ENCODE measurements at regions not wholly inside any gene's neighbourhood (a gene's known extent, or its start where the extent isn't known, plus 50 kb on each side); places are given as distances from the start of the nearest gene placed in this dataset.

DNA sequence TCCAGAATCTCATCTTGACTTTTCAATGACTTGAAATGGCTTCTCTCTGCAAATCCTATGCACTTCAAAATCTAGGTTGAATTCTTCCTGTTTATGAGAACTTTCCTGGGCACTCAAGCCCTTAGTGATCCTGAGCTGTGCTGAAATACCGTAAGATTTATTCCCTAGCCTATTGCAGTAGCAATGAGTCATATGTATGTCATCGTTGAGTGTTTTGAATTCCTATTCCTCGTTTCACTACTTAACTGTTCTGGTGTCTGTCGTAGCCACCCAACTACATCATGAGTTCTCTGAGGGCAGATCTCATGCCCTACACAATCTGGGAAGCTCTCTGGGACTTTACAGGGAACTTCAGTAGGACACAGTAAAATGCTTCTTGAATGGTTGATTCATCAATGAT, 190.8 kb upstream of the TMEM132C start:
- Mint-ChIP-seq H3K4me1 (no peaks in the 10 kb centered on the region), H3K27me3 (ENCODE audit: low read depth) (peaks cover 27% of the 10 kb centered on the region), H3K9me3 (peaks cover 84% of the 10 kb centered on the region), H3K4me3 (no peak overlapping the region), H3K36me3 (peaks cover 79% of the 10 kb centered on the region), H3K27ac (no peak overlapping the region)
- TF ChIP-seq ATF1 (CRISPR knock-in tag; IDR thresholded peaks at IDR 0.05): no peak
- TF ChIP-seq ZNF138 (CRISPR knock-in tag; conservative IDR thresholded peaks at IDR 0.05): no peak
- DNase-seq (ENCODE audit: low spot score) (no peak), ATAC-seq (no peak)
- CTCF ChIA-PET: no interaction called here
- POLR2A ChIA-PET: no interaction called here

DNA sequence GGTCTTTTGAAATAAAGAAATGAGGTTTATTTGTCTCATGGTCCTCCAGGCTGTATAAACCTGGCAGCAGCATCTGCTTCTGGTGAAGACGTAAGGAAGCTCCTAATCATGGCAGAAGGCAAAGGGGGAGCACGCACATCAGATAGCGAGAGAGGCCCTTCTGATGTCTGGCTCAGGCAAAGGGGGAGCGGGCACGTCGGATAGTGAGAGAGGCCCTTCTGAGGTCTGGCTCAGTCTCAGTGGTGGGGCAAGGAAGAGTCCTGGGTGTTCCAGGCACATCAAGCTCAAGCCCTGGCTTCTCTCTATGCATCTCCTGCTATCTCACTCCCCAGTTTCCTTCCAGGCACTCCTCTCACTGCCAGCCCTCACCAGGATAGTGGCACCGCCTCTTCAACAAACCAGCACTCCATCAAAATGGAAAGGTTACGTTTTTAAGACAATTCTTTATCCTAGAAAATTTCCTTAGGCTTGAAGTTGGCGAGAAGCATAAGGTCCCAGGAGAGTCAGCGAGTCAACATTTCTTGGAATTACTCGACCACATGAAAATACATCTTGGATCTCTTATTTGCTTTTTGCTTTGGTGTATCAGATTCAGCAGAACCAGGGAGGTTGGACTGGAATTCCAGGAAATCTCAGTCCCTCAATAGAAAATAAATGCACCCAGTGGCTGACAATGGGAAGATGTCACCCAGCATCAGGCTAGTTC, 189.6 kb upstream of the TMEM132C start:
- H3K27ac Mint-ChIP-seq: no peak overlapping the region
- H3K9me3 Mint-ChIP-seq: peaks cover 86% of the 10 kb centered on the region
- H3K27me3 Mint-ChIP-seq (ENCODE audit: low read depth): peaks cover 27% of the 10 kb centered on the region
- DNase-seq (ENCODE audit: low spot score) (no peak), ATAC-seq (no peak)
- ChIA-PET POLR2A (no interaction called here), CTCF (no interaction called here)
- peaks cover 80% of the 10 kb centered on the region for H3K36me3 Mint-ChIP-seq
- H3K4me1 Mint-ChIP-seq: no peaks in the 10 kb centered on the region
- no peak overlapping the region for H3K4me3 Mint-ChIP-seq
- no peak for TF ChIP-seq ZBTB21 (CRISPR knock-in tag; IDR thresholded peaks at IDR 0.05; ENCODE audit: borderline replicate concordance)
- TF ChIP-seq, protein P1, sequence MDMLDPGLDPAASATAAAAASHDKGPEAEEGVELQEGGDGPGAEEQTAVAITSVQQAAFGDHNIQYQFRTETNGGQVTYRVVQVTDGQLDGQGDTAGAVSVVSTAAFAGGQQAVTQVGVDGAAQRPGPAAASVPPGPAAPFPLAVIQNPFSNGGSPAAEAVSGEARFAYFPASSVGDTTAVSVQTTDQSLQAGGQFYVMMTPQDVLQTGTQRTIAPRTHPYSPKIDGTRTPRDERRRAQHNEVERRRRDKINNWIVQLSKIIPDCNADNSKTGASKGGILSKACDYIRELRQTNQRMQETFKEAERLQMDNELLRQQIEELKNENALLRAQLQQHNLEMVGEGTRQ (CRISPR knock-in tag; IDR thresholded peaks at IDR 0.05): no peak
- TF ChIP-seq, protein P2, sequence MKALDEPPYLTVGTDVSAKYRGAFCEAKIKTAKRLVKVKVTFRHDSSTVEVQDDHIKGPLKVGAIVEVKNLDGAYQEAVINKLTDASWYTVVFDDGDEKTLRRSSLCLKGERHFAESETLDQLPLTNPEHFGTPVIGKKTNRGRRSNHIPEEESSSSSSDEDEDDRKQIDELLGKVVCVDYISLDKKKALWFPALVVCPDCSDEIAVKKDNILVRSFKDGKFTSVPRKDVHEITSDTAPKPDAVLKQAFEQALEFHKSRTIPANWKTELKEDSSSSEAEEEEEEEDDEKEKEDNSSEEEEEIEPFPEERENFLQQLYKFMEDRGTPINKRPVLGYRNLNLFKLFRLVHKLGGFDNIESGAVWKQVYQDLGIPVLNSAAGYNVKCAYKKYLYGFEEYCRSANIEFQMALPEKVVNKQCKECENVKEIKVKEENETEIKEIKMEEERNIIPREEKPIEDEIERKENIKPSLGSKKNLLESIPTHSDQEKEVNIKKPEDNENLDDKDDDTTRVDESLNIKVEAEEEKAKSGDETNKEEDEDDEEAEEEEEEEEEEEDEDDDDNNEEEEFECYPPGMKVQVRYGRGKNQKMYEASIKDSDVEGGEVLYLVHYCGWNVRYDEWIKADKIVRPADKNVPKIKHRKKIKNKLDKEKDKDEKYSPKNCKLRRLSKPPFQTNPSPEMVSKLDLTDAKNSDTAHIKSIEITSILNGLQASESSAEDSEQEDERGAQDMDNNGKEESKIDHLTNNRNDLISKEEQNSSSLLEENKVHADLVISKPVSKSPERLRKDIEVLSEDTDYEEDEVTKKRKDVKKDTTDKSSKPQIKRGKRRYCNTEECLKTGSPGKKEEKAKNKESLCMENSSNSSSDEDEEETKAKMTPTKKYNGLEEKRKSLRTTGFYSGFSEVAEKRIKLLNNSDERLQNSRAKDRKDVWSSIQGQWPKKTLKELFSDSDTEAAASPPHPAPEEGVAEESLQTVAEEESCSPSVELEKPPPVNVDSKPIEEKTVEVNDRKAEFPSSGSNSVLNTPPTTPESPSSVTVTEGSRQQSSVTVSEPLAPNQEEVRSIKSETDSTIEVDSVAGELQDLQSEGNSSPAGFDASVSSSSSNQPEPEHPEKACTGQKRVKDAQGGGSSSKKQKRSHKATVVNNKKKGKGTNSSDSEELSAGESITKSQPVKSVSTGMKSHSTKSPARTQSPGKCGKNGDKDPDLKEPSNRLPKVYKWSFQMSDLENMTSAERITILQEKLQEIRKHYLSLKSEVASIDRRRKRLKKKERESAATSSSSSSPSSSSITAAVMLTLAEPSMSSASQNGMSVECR (CRISPR knock-in tag; IDR thresholded peaks at IDR 0.05; ENCODE audit: borderline replicate concordance): no peak
- TF ChIP-seq, protein P3, sequence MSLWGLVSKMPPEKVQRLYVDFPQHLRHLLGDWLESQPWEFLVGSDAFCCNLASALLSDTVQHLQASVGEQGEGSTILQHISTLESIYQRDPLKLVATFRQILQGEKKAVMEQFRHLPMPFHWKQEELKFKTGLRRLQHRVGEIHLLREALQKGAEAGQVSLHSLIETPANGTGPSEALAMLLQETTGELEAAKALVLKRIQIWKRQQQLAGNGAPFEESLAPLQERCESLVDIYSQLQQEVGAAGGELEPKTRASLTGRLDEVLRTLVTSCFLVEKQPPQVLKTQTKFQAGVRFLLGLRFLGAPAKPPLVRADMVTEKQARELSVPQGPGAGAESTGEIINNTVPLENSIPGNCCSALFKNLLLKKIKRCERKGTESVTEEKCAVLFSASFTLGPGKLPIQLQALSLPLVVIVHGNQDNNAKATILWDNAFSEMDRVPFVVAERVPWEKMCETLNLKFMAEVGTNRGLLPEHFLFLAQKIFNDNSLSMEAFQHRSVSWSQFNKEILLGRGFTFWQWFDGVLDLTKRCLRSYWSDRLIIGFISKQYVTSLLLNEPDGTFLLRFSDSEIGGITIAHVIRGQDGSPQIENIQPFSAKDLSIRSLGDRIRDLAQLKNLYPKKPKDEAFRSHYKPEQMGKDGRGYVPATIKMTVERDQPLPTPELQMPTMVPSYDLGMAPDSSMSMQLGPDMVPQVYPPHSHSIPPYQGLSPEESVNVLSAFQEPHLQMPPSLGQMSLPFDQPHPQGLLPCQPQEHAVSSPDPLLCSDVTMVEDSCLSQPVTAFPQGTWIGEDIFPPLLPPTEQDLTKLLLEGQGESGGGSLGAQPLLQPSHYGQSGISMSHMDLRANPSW (CRISPR knock-in tag; conservative IDR thresholded peaks at IDR 0.05; ENCODE audit: low read depth): no peak
- no peak for TF ChIP-seq ZNF263 (CRISPR knock-in tag; IDR thresholded peaks at IDR 0.05; ENCODE audit: low read depth)
- TF ChIP-seq, protein P4, sequence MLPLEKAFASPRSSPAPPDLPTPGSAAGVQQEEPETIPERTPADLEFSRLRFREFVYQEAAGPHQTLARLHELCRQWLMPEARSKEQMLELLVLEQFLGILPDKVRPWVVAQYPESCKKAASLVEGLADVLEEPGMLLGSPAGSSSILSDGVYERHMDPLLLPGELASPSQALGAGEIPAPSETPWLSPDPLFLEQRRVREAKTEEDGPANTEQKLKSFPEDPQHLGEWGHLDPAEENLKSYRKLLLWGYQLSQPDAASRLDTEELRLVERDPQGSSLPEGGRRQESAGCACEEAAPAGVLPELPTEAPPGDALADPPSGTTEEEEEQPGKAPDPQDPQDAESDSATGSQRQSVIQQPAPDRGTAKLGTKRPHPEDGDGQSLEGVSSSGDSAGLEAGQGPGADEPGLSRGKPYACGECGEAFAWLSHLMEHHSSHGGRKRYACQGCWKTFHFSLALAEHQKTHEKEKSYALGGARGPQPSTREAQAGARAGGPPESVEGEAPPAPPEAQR (CRISPR knock-in tag; IDR thresholded peaks at IDR 0.05): no peak
- no peak for TF ChIP-seq GRHL2 (CRISPR knock-in tag; IDR thresholded peaks at IDR 0.05; ENCODE audit: insufficient replicate concordance, severe bottlenecking)
- TF ChIP-seq NR3C1 (CRISPR knock-in tag; conservative IDR thresholded peaks at IDR 0.05; ENCODE audit: low read depth): no peak
- TF ChIP-seq, protein P5, sequence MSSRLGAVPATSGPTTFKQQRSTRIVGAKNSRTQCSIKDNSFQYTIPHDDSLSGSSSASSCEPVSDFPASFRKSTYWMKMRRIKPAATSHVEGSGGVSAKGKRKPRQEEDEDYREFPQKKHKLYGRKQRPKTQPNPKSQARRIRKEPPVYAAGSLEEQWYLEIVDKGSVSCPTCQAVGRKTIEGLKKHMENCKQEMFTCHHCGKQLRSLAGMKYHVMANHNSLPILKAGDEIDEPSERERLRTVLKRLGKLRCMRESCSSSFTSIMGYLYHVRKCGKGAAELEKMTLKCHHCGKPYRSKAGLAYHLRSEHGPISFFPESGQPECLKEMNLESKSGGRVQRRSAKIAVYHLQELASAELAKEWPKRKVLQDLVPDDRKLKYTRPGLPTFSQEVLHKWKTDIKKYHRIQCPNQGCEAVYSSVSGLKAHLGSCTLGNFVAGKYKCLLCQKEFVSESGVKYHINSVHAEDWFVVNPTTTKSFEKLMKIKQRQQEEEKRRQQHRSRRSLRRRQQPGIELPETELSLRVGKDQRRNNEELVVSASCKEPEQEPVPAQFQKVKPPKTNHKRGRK (CRISPR knock-in tag; IDR thresholded peaks at IDR 0.05; ENCODE audit: borderline replicate concordance): no peak
- TF ChIP-seq, protein P6, sequence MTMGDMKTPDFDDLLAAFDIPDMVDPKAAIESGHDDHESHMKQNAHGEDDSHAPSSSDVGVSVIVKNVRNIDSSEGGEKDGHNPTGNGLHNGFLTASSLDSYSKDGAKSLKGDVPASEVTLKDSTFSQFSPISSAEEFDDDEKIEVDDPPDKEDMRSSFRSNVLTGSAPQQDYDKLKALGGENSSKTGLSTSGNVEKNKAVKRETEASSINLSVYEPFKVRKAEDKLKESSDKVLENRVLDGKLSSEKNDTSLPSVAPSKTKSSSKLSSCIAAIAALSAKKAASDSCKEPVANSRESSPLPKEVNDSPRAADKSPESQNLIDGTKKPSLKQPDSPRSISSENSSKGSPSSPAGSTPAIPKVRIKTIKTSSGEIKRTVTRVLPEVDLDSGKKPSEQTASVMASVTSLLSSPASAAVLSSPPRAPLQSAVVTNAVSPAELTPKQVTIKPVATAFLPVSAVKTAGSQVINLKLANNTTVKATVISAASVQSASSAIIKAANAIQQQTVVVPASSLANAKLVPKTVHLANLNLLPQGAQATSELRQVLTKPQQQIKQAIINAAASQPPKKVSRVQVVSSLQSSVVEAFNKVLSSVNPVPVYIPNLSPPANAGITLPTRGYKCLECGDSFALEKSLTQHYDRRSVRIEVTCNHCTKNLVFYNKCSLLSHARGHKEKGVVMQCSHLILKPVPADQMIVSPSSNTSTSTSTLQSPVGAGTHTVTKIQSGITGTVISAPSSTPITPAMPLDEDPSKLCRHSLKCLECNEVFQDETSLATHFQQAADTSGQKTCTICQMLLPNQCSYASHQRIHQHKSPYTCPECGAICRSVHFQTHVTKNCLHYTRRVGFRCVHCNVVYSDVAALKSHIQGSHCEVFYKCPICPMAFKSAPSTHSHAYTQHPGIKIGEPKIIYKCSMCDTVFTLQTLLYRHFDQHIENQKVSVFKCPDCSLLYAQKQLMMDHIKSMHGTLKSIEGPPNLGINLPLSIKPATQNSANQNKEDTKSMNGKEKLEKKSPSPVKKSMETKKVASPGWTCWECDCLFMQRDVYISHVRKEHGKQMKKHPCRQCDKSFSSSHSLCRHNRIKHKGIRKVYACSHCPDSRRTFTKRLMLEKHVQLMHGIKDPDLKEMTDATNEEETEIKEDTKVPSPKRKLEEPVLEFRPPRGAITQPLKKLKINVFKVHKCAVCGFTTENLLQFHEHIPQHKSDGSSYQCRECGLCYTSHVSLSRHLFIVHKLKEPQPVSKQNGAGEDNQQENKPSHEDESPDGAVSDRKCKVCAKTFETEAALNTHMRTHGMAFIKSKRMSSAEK (CRISPR knock-in tag; IDR thresholded peaks at IDR 0.05; ENCODE audit: borderline replicate concordance): no peak
- TF ChIP-seq EMX1 (CRISPR knock-in tag; IDR thresholded peaks at IDR 0.05): no peak
- no peak for TF ChIP-seq HMGA2 (CRISPR knock-in tag; IDR thresholded peaks at IDR 0.05)
- TF ChIP-seq, protein P7, sequence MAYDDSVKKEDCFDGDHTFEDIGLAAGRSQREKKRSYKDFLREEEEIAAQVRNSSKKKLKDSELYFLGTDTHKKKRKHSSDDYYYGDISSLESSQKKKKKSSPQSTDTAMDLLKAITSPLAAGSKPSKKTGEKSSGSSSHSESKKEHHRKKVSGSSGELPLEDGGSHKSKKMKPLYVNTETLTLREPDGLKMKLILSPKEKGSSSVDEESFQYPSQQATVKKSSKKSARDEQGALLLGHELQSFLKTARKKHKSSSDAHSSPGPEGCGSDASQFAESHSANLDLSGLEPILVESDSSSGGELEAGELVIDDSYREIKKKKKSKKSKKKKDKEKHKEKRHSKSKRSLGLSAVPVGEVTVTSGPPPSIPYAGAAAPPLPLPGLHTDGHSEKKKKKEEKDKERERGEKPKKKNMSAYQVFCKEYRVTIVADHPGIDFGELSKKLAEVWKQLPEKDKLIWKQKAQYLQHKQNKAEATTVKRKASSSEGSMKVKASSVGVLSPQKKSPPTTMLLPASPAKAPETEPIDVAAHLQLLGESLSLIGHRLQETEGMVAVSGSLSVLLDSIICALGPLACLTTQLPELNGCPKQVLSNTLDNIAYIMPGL (CRISPR knock-in tag; IDR thresholded peaks at IDR 0.05): no peak
- TF ChIP-seq ZNF232 (CRISPR knock-in tag; IDR thresholded peaks at IDR 0.05): no peak
